GM21390 (cell line): ENCODE measurements at regions not wholly inside any gene's neighbourhood (a gene's known extent, or its start where the extent isn't known, plus 50 kb on each side); places are given as distances from the start of the nearest gene placed in this dataset.

Experiments
- ATAC-seq: cut with Tn5 transposase; IDR thresholded peaks from one replicate; pipeline ENCODE4 v1.9.1; 2021; ENCODE audit not compliant: unreplicated experiment

GRCh38 chr18:51711298-51711889 is 513.9 kb upstream of the MEX3C start:
- peak; percentile 75 for ATAC-seq

- no peak for ATAC-seq
Measured at GRCh38 chr18:51712821-51713220, 515.3 kb upstream of the MEX3C start.

- ATAC-seq, result no peak
Measured at GRCh38 chr18:51716277-51716676, 518.8 kb upstream of the MEX3C start.

- ATAC-seq, result no peak
Measured at GRCh38 chr18:51721388-51721787, 523.9 kb upstream of the MEX3C start.

GRCh38 chr18:51721996-51722395 is 524.5 kb upstream of the MEX3C start:
- no peak for ATAC-seq

- no peak for ATAC-seq
Measured at GRCh38 chr18:51724790-51725721, 527.6 kb upstream of the MEX3C start.

GRCh38 chr18:51726614-51727013 is 529.1 kb upstream of the MEX3C start:
- ATAC-seq, result peak; percentile 38

- ATAC-seq, result peak; percentile 64
Measured at GRCh38 chr18:51727780-51728179, 530.3 kb upstream of the MEX3C start.

- ATAC-seq, result no peak
Measured at GRCh38 chr18:51731070-51731469, 533.6 kb upstream of the MEX3C start.

- ATAC-seq, result no peak
Measured at GRCh38 chr18:51734576-51734975, 537.1 kb upstream of the MEX3C start.

GRCh38 chr18:51739044-51739666 is 541.7 kb upstream of the MEX3C start:
- ATAC-seq, result peak; percentile 83

GRCh38 chr18:51751901-51752300 is 554.4 kb upstream of the MEX3C start:
- ATAC-seq, result no peak

GRCh38 chr18:51753365-51754057 is 556.0 kb upstream of the MEX3C start:
- no peak for ATAC-seq

GRCh38 chr18:51754566-51754965 is 557.1 kb upstream of the MEX3C start:
- no peak for ATAC-seq

GRCh38 chr18:51757255-51757924 is 559.9 kb upstream of the MEX3C start:
- no peak for ATAC-seq

GRCh38 chr18:51762373-51762772 is 564.9 kb upstream of the MEX3C start:
- no peak for ATAC-seq

GRCh38 chr18:51765606-51766360 is 568.3 kb upstream of the MEX3C start:
- no peak for ATAC-seq

GRCh38 chr18:51767293-51767692 is 569.8 kb upstream of the MEX3C start:
- ATAC-seq, result peak; percentile 89

- no peak for ATAC-seq
Measured at GRCh38 chr18:51778115-51778514, 561.9 kb upstream of the DCC start.

- ATAC-seq, result no peak
Measured at GRCh38 chr18:51789871-51790270, 550.1 kb upstream of the DCC start.
